HG03060 (cell line): ENCODE measurements at regions not wholly inside any gene's neighbourhood (a gene's known extent, or its start where the extent isn't known, plus 50 kb on each side); places are given as distances from the start of the nearest gene placed in this dataset.
"Not testable (repeated sequence)": the region's sequence is repeated elsewhere in the genome, so short reads cannot be mapped to it uniquely, and the experiment has no call there.

ENCODE experiments used
- ATAC-seq: cut with Tn5 transposase; IDR thresholded peaks from one replicate; pipeline ENCODE4 v1.9.1; 2021; ENCODE audit warnings: low read depth, moderate number of reproducible peaks; ENCODE audit not compliant: unreplicated experiment

DNA sequence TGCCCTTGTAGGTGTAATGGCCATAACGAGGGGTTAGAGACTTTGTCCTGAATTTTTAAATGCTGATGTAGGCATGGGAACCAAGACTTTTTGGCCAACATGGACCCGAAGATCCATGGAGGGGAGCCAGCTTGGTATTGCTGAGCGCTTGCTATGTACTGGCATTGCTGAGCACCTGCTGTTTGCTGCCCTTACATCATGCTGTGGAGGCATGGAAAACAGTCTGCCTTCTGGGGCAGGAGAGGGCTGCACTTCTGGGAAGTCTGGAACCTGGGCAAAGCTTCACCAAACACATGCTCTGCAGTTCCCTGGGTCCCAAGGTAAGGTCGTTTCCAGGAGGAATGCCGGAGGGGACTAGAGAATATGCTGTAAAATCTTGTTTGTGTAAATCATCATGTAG, 86.3 kb upstream of the CNIH3 start:
- ATAC-seq = no peak

DNA sequence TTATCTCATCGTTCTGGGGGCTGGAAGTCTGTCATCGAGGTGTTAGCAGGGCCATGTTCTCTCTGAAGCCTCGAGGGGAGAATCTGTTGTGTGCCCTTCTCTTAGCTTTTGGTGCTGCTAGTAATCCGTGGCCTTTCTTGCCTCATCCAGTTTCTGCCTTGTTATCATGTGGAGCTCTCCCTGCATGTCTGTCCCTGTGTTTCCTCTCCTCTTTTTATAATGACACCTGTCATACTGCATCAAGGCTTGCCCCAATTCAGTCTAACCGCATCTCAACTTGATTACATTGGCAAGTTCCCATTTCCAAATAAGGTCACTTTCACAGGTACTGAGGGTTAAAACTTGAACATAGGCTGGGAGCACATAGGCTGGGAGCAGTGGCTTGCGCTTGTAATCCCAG, 82.6 kb upstream of the CNIH3 start:
- ATAC-seq = no peak

GRCh38 chr1:224534731-224535130, 81.4 kb upstream of the CNIH3 start:
- ATAC-seq = no peak

- ATAC-seq = no peak
These were observed 80.5 kb upstream of the CNIH3 start for GRCh38 chr1:224535641-224536040.

- no peak for ATAC-seq
These were observed 76.1 kb upstream of the CNIH3 start for GRCh38 chr1:224539971-224540370.

GRCh38 chr1:224540535-224540934, 75.6 kb upstream of the CNIH3 start:
- no peak for ATAC-seq

- ATAC-seq = no peak
These were observed 74.9 kb upstream of the CNIH3 start for GRCh38 chr1:224541072-224541790.

- no peak for ATAC-seq
These were observed 74.1 kb upstream of the CNIH3 start for GRCh38 chr1:224541901-224542630.

DNA sequence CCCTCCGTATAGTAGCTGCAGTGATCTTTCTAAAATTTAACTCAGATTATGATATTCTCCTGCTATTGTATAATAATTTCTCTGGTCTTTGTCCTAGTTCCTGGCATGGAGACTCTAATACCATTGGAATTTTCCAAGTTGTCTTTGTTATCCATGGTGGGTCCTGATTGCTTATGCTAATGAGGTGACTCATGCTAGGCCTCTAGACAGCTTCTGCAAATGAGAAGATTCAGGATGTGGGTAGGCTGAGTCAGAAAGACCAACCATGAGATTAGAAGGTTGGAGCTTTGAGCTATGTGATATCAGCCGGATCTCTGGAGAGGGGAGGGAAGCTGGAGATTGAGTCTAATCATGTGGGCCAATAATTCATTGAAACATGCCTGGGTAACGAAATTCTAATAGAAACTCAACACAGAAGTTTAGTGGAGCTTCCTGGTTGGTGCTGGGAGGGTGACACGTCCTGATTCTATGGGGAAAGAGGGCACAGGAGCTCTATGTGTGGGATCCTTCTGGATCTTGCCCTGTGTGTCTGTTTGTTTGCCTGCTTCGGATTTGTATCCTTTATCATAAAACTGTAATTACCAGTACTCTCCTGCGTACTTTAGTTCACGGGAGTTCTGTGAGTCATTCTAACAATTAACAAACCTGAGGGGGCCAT, 73.2 kb upstream of the CNIH3 start:
- no peak for ATAC-seq

- ATAC-seq = no peak
These were observed 72.7 kb upstream of the CNIH3 start for GRCh38 chr1:224543453-224543852.

DNA sequence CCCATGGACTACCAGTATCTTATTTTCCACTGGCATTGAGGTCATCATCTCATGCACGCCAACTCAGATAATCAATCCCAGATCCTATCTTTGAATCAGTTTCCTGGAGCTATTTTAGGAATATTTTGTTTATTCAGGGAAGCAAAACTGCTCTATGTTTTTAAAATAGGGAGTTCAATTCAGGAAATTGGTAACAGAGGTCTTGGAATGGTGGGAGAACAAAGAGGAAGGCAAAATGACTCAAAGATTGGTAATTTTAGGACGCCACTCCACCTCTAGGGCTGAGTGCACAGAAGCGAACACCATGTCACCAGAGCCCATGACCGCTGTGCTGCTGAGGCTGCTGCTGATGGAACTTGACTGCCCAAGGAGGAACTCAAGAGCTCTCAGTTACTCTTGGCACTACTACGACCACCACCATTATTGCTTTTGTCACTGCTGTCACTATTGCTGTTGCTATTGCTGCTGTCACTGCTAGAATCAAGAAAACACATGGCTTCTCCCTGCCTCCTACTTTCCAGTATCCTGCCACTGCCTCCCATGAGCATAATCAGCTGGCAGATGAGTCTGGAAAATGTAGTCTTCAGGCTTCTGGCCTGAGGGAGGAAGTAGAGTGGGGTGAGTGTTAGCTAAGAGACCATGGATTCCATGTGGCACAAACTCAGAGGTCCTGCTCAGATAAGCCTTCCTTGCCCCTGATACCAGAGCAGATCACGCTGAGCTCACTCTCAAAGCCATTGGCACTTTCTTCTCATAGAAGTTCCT, 71.6 kb upstream of the CNIH3 start:
- ATAC-seq = no peak

- no peak for ATAC-seq
These were observed 70.5 kb upstream of the CNIH3 start for GRCh38 chr1:224545571-224545970.

GRCh38 chr1:224548676-224549075, 67.4 kb upstream of the CNIH3 start:
- no peak for ATAC-seq

GRCh38 chr1:224551189-224551588, 64.9 kb upstream of the CNIH3 start:
- not testable (repeated sequence) for ATAC-seq

GRCh38 chr1:224554056-224554455, 62.1 kb upstream of the CNIH3 start:
- ATAC-seq = no peak

GRCh38 chr1:224554620-224555259, 61.4 kb upstream of the CNIH3 start:
- no peak for ATAC-seq

GRCh38 chr1:224558904-224559303, 57.2 kb upstream of the CNIH3 start:
- no peak for ATAC-seq

DNA sequence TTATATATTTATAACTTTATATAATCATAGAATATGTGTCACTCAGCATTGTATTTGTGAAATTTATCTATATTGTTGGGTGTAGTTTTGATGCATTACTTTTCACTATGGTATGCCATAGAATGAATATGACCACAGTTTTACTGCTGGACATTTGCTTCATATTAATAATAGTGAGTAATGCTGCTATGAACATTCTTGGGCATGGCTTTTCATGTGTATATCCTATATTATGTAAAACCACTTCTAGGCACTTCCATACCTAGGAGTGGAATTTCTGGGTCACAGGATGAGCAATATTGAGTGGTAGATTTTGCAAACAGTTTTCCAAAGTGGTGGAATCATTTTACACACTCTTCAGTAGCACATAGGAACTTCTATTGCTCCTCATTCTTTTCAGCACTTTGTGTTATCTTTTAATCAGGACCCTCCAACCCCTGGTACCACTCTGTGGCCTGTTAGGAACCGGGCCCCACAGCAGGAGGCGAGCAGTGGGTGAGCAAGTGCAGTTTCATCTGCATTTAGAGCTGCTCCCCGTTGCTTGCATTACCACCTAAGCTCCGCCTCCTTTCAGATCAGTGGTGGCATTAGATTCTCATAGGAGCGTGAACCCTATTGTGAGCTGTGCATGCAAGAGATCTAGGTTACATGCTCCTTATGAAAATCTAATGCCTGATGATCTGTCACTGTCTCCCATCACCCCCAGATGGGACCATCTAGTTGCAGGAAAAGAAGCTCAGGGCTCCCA, 56.0 kb upstream of the CNIH3 start:
- ATAC-seq = no peak

DNA sequence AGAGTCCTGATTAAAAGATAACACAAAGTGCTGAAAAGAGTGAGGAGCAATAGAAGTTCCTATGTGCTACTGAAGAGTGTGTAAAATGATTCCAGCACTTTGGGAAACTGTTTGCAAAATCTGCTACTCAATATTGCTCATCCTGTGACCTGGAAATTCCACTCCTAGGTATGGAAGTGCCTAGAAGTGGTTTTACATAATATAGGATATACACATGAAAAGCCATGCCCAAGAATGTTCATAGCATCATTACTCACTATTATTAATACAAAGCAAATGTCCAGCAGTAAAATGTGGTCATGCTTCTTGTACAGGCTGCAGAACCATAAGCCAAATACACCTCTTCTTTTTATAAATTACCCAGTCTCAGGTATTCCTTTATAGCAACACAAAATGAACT, 53.2 kb upstream of the CNIH3 start:
- not testable (repeated sequence) for ATAC-seq

DNA sequence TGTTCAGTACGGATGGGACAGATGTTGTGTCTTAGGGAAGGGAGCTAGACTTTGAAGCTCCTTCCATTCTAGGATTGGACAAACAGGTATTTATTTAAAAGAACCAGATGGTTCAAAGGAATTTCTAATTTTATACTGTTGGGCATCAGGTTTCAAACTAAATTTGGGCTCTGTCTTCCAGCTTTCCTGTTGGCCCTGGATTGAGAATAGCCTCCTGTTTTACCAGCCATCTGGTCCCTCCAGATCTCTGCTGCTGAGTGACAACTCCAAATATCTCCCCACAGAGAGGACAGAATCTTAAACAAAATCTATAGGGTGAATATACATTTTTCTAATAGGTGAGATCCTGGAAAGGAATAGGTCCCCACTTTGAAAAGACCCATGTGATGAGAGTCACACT, 52.5 kb upstream of the CNIH3 start:
- no peak for ATAC-seq
